ENCODE measurements at regions not wholly inside any gene's neighbourhood (a gene's known extent, or its start where the extent isn't known, plus 50 kb on each side); places are given as distances from the start of the nearest gene placed in this dataset.

DNA sequence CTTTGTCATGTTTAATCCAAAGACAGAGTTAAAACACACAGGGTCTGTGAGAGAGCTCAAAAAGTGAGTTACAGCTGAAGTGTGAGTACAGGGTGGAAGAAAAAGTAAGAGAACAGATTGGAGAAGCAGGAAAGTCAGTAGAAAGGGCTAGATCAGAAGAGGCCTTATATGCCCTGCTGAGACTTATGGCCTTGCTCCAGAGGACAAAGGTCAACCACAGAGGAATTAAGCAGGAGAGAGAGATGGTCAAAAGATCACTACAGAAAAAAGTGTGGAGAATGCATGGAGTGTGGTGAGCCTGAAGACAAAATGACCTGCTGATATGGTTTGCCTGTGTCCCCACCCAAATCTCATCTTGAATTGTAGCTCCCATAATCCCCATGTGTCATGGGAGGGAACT, 213.8 kb downstream of the NEBL start:
- TF ChIP-seq RCOR1 (IDR thresholded peaks at IDR 0.05; ENCODE audit: insufficient replicate concordance, low read length): no peak
- TF ChIP-seq, protein P1, sequence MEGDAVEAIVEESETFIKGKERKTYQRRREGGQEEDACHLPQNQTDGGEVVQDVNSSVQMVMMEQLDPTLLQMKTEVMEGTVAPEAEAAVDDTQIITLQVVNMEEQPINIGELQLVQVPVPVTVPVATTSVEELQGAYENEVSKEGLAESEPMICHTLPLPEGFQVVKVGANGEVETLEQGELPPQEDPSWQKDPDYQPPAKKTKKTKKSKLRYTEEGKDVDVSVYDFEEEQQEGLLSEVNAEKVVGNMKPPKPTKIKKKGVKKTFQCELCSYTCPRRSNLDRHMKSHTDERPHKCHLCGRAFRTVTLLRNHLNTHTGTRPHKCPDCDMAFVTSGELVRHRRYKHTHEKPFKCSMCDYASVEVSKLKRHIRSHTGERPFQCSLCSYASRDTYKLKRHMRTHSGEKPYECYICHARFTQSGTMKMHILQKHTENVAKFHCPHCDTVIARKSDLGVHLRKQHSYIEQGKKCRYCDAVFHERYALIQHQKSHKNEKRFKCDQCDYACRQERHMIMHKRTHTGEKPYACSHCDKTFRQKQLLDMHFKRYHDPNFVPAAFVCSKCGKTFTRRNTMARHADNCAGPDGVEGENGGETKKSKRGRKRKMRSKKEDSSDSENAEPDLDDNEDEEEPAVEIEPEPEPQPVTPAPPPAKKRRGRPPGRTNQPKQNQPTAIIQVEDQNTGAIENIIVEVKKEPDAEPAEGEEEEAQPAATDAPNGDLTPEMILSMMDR (conservative IDR thresholded peaks at IDR 0.05; ENCODE audit: low read depth, low read length): no peak
- no peak for TF ChIP-seq POLR2A (IDR thresholded peaks at IDR 0.05; ENCODE audit: low read depth, low read length)
- no peak for TF ChIP-seq RAD21 (IDR thresholded peaks at IDR 0.05; ENCODE audit: low read length)
- no peak for TF ChIP-seq BHLHE40 (IDR thresholded peaks at IDR 0.05; ENCODE audit: low read depth, low read length)
- no peak for TF ChIP-seq FOS (IDR thresholded peaks at IDR 0.05; ENCODE audit: low read depth, low read length)
- TF ChIP-seq, protein P2, sequence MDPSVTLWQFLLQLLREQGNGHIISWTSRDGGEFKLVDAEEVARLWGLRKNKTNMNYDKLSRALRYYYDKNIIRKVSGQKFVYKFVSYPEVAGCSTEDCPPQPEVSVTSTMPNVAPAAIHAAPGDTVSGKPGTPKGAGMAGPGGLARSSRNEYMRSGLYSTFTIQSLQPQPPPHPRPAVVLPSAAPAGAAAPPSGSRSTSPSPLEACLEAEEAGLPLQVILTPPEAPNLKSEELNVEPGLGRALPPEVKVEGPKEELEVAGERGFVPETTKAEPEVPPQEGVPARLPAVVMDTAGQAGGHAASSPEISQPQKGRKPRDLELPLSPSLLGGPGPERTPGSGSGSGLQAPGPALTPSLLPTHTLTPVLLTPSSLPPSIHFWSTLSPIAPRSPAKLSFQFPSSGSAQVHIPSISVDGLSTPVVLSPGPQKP (IDR thresholded peaks at IDR 0.05; ENCODE audit: borderline replicate concordance, low read depth, low read length): no peak
- no peak for TF ChIP-seq MAFK (IDR thresholded peaks at IDR 0.05; ENCODE audit: low read depth, low read length)
- TF ChIP-seq CEBPB (IDR thresholded peaks at IDR 0.05; ENCODE audit: low read depth, low read length): no peak
- no peak for TF ChIP-seq SMC3 (IDR thresholded peaks at IDR 0.05; ENCODE audit: low read depth, low read length)
- no peak for TF ChIP-seq NFE2L2 (IDR thresholded peaks at IDR 0.05; ENCODE audit: low read depth, low read length)
- no peak for TF ChIP-seq CHD1 (IDR thresholded peaks at IDR 0.05; ENCODE audit: low read depth, low read length)
- TF ChIP-seq RFX5 (IDR thresholded peaks at IDR 0.05; ENCODE audit: low read depth, low read length): no peak

All from IMR-90 (cell line).